Erythroblast (primary cell): ENCODE measurements at regions not wholly inside any gene's neighbourhood (a gene's known extent, or its start where the extent isn't known, plus 50 kb on each side); places are given as distances from the start of the nearest gene placed in this dataset.

Experiments
- GATA1 ChIP-seq: IDR thresholded peaks from 2 replicates; pipeline ENCODE4 v1.6.1; 2011; ENCODE audit warnings: low read depth, mild to moderate bottlenecking, control low read depth, low read length, moderate library complexity
- POLR2A ChIP-seq: IDR thresholded peaks from 2 replicates; pipeline ENCODE4 v1.6.1; 2011; ENCODE audit warnings: mild to moderate bottlenecking, low read length

- TF ChIP-seq POLR2A, result no peak
- no peak for TF ChIP-seq GATA1
These were observed 172.0 kb downstream of the FBXO8 start for GRCh38 chr4:174111422-174111821.
